ENCODE measurements at regions not wholly inside any gene's neighbourhood (a gene's known extent, or its start where the extent isn't known, plus 50 kb on each side); places are given as distances from the start of the nearest gene placed in this dataset.

DNA sequence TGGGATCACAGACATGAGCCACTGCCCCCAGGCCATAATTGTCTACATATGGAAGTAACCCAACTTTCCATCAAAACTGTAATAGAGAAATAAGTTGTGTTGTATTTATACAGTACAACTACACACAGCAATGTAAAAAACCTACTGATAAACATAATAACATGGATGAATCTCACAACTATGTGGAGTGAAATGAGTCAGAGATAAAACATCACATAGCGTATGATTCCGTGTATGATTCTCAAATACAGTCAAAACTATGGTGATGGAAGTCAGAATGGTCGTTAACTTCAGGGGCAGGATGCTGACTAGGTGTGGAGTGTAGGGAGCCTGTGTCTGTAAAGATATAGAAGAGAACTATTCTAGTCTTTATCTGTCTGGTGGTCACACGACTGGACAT, 332.7 kb upstream of the SLCO3A1 start:
- no peak overlapping the region for H3K4me2 ChIP-seq
- Mint-ChIP-seq H3K4me1 (peaks cover 10% of the 10 kb centered on the region), H3K27me3 (ENCODE audit: insufficient read depth, low read depth, poor library complexity) (peaks cover 3% of the 10 kb centered on the region), H3K4me3 (no peak overlapping the region), H3K9me3 (peaks cover 24% of the 10 kb centered on the region), H3K27ac (no peak overlapping the region), H3K36me3 (ENCODE audit: low read depth) (peaks cover 15% of the 10 kb centered on the region; the same call in 2 of the 3 replicates)
- no peak for DNase-seq (ENCODE audit: low spot score)
- no peaks in the 10 kb centered on the region for H3F3A ChIP-seq (replicated peaks; ENCODE audit: low read depth)
- H3K79me2 ChIP-seq (replicated peaks; ENCODE audit: insufficient read depth) = no peaks in the 10 kb centered on the region
- no peak overlapping the region for H3K4me3 ChIP-seq
- H3K27ac ChIP-seq (ENCODE audit: low read depth) = no peak overlapping the region
- TF ChIP-seq JUNB (IDR thresholded peaks at IDR 0.05; ENCODE audit: unreplicated experiment) = no peak
- TF ChIP-seq, protein P1, sequence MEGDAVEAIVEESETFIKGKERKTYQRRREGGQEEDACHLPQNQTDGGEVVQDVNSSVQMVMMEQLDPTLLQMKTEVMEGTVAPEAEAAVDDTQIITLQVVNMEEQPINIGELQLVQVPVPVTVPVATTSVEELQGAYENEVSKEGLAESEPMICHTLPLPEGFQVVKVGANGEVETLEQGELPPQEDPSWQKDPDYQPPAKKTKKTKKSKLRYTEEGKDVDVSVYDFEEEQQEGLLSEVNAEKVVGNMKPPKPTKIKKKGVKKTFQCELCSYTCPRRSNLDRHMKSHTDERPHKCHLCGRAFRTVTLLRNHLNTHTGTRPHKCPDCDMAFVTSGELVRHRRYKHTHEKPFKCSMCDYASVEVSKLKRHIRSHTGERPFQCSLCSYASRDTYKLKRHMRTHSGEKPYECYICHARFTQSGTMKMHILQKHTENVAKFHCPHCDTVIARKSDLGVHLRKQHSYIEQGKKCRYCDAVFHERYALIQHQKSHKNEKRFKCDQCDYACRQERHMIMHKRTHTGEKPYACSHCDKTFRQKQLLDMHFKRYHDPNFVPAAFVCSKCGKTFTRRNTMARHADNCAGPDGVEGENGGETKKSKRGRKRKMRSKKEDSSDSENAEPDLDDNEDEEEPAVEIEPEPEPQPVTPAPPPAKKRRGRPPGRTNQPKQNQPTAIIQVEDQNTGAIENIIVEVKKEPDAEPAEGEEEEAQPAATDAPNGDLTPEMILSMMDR (conservative IDR thresholded peaks at IDR 0.05; ENCODE audit: low read depth in 2 of 2) = no peak
- H2AFZ ChIP-seq = no peak overlapping the region
- no peaks in the 10 kb centered on the region for H3K36me3 ChIP-seq (ENCODE audit: insufficient read depth)
- H4K20me1 ChIP-seq (replicated peaks; ENCODE audit: insufficient read depth) = no peaks in the 10 kb centered on the region
- H3K4me1 ChIP-seq (ENCODE audit: insufficient read depth) = peaks cover 6% of the 10 kb centered on the region
- H3K27me3 ChIP-seq (ENCODE audit: insufficient read depth) = no peaks in the 10 kb centered on the region
- no peak for ATAC-seq
- H3K9me2 ChIP-seq (ENCODE audit: insufficient read depth) = no peaks in the 10 kb centered on the region

DNA sequence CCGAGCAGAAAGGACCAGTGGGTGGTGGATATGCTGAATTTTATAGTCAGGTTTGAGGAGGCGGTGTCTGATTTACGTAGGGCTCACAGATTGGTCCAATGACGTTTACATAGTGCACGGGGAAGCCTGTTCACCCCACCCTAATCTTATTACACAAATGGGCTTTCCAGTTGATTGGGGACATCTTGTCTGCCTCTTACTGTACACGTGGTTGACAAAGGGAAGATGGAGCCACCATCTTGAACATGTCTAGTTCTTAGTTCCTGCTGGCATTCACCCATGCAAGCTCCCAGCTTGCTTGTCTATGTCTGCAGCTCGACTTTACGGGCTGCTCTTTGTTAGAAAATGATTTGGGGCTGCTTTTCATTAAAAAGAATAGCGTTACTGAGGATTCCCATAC, 332.0 kb upstream of the SLCO3A1 start:
- Histone ChIP-seq H3F3A (replicated peaks; ENCODE audit: low read depth) (no peaks in the 10 kb centered on the region), H3K4me3 (no peak overlapping the region), H3K9me2 (ENCODE audit: insufficient read depth) (no peaks in the 10 kb centered on the region), H3K79me2 (replicated peaks; ENCODE audit: insufficient read depth) (no peaks in the 10 kb centered on the region), H3K4me1 (ENCODE audit: insufficient read depth) (peaks cover 6% of the 10 kb centered on the region), H3K27ac (ENCODE audit: low read depth) (no peak overlapping the region), H4K20me1 (replicated peaks; ENCODE audit: insufficient read depth) (no peaks in the 10 kb centered on the region), H3K27me3 (ENCODE audit: insufficient read depth) (no peaks in the 10 kb centered on the region), H3K4me2 (no peak overlapping the region), H2AFZ (no peak overlapping the region), H3K36me3 (ENCODE audit: insufficient read depth) (no peaks in the 10 kb centered on the region)
- Mint-ChIP-seq H3K27me3 (ENCODE audit: insufficient read depth, low read depth, poor library complexity) (peaks cover 6% of the 10 kb centered on the region), H3K36me3 (ENCODE audit: low read depth) (peaks cover 17% of the 10 kb centered on the region; the same call in 2 of the 3 replicates), H3K4me1 (peaks cover 9% of the 10 kb centered on the region), H3K27ac (no peak overlapping the region), H3K4me3 (no peak overlapping the region), H3K9me3 (peaks cover 30% of the 10 kb centered on the region)
- ATAC-seq (no peak), DNase-seq (ENCODE audit: low spot score) (no peak)
- TF ChIP-seq, protein P1 (conservative IDR thresholded peaks at IDR 0.05; ENCODE audit: low read depth in 2 of 2) = no peak
- TF ChIP-seq ZNF114 (CRISPR knock-in tag; IDR thresholded peaks at IDR 0.05) = no peak
- TF ChIP-seq CREB1 (CRISPR knock-in tag; IDR thresholded peaks at IDR 0.05; ENCODE audit: low read depth) = no peak
- TF ChIP-seq, protein P2, sequence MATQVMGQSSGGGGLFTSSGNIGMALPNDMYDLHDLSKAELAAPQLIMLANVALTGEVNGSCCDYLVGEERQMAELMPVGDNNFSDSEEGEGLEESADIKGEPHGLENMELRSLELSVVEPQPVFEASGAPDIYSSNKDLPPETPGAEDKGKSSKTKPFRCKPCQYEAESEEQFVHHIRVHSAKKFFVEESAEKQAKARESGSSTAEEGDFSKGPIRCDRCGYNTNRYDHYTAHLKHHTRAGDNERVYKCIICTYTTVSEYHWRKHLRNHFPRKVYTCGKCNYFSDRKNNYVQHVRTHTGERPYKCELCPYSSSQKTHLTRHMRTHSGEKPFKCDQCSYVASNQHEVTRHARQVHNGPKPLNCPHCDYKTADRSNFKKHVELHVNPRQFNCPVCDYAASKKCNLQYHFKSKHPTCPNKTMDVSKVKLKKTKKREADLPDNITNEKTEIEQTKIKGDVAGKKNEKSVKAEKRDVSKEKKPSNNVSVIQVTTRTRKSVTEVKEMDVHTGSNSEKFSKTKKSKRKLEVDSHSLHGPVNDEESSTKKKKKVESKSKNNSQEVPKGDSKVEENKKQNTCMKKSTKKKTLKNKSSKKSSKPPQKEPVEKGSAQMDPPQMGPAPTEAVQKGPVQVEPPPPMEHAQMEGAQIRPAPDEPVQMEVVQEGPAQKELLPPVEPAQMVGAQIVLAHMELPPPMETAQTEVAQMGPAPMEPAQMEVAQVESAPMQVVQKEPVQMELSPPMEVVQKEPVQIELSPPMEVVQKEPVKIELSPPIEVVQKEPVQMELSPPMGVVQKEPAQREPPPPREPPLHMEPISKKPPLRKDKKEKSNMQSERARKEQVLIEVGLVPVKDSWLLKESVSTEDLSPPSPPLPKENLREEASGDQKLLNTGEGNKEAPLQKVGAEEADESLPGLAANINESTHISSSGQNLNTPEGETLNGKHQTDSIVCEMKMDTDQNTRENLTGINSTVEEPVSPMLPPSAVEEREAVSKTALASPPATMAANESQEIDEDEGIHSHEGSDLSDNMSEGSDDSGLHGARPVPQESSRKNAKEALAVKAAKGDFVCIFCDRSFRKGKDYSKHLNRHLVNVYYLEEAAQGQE (IDR thresholded peaks at IDR 0.05; ENCODE audit: unreplicated experiment) = no peak
- TF ChIP-seq, protein P3, sequence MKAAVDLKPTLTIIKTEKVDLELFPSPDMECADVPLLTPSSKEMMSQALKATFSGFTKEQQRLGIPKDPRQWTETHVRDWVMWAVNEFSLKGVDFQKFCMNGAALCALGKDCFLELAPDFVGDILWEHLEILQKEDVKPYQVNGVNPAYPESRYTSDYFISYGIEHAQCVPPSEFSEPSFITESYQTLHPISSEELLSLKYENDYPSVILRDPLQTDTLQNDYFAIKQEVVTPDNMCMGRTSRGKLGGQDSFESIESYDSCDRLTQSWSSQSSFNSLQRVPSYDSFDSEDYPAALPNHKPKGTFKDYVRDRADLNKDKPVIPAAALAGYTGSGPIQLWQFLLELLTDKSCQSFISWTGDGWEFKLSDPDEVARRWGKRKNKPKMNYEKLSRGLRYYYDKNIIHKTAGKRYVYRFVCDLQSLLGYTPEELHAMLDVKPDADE (IDR thresholded peaks at IDR 0.05) = no peak
- no peak for TF ChIP-seq ZNF331 (CRISPR knock-in tag; IDR thresholded peaks at IDR 0.05; ENCODE audit: low read depth)
- TF ChIP-seq STAT1 (IDR thresholded peaks at IDR 0.05; ENCODE audit: unreplicated experiment) = no peak
- TF ChIP-seq EZH2 (IDR thresholded peaks at IDR 0.05; ENCODE audit: low read depth, unreplicated experiment) = no peak
- TF ChIP-seq JUNB (IDR thresholded peaks at IDR 0.05; ENCODE audit: unreplicated experiment) = no peak
- TF ChIP-seq NANOG (IDR thresholded peaks at IDR 0.05; ENCODE audit: borderline replicate concordance) = no peak
